H1 (cell line): ENCODE measurements at regions not wholly inside any gene's neighbourhood (a gene's known extent, or its start where the extent isn't known, plus 50 kb on each side); places are given as distances from the start of the nearest gene placed in this dataset.

ENCODE experiments used
- CTCF ChIP-seq, 3 experiments: IDR thresholded peaks; 1 replicate in 2 of 3; 2 replicates in 1 of 3; pipeline versions ENCODE4 v1.5.1 to v1.6.1; 2011; ENCODE audit warnings: low read length in 3 of 3, mild to moderate bottlenecking in 3 of 3, inconsistent platforms in 2 of 3, low read depth in 1 of 3, moderate library complexity in 1 of 3; ENCODE audit not compliant: insufficient read depth in 1 of 3; ENCODE audit errors: control extremely low read depth in 1 of 3
- MAX ChIP-seq: IDR thresholded peaks from 2 replicates; pipeline ENCODE4 v1.6.1; 2012; ENCODE audit warnings: inconsistent platforms
- SUZ12 ChIP-seq: fragments of 200-600 bp; sonication (generic); IDR thresholded peaks from 2 replicates; pipeline ENCODE4 v1.6.1; 2012; ENCODE audit warnings: mild to moderate bottlenecking, inconsistent platforms, low read length, moderate library complexity, mixed read lengths

- TF ChIP-seq CTCF (IDR thresholded peaks at IDR 0.05; ENCODE audit: control extremely low read depth in 1 of 3, insufficient read depth in 1 of 3, low read depth in 1 of 3, low read length in 3 of 3): no peak
- TF ChIP-seq SUZ12: no peak
- no peak for TF ChIP-seq MAX
Observed at GRCh38 chr5:44048276-44048984, 340.8 kb downstream of the FGF10 start.
